ENCODE measurements at regions not wholly inside any gene's neighbourhood (a gene's known extent, or its start where the extent isn't known, plus 50 kb on each side); places are given as distances from the start of the nearest gene placed in this dataset.

- TF ChIP-seq POLR2A (IDR thresholded peaks at IDR 0.05; ENCODE audit: low read depth, low read length) (no peak), SPI1 (IDR thresholded peaks at IDR 0.05; ENCODE audit: low read depth, low read length) (no peak)
Observed at GRCh38 chr11:104817973-104818372, 80.3 kb downstream of the CASP12 start.

All from GM12891 (cell line).